ENCODE measurements at regions not wholly inside any gene's neighbourhood (a gene's known extent, or its start where the extent isn't known, plus 50 kb on each side); places are given as distances from the start of the nearest gene placed in this dataset.

GRCh38 chr1:234997896-234998741 lies 130.5 kb downstream of the TOMM20 start:
- no peak overlapping the region for H3K4me2 ChIP-seq (ENCODE audit: insufficient read depth, insufficient read length, low read length)
- peak overlapping the region in 1 of 3 experiments; percentile 66; a peak in 1 of 7 replicates for H3K27ac Mint-ChIP-seq
- DNase-seq = peak; percentile 79

More at GRCh38 chr1:234997896-234998741, 130.5 kb downstream of the TOMM20 start:
- Histone ChIP-seq H3K18ac (ENCODE audit: insufficient read length, low read depth, low read length) (no peak overlapping the region), H3K14ac (ENCODE audit: insufficient read depth, low read length) (no peak overlapping the region), H4K91ac (ENCODE audit: insufficient read length, low read depth, low read length) (no peak overlapping the region), H3K79me1 (ENCODE audit: insufficient read depth, low read depth, low read length, poor library complexity, severe bottlenecking) (no peaks in the 10 kb centered on the region), H2BK5ac (ENCODE audit: insufficient read length, low read length) (no peak overlapping the region), H2AFZ (ENCODE audit: low read length) (no peak overlapping the region), H2BK12ac (ENCODE audit: insufficient read length, low read depth, low read length) (no peak overlapping the region), H2BK20ac (ENCODE audit: low read depth, low read length, poor library complexity, severe bottlenecking) (no peak overlapping the region), H3K79me2 (ENCODE audit: insufficient read depth, low read length) (no peaks in the 10 kb centered on the region), H3K23me2 (ENCODE audit: insufficient read length, low read depth, low read length, poor library complexity, severe bottlenecking) (no peaks in the 10 kb centered on the region), H3K4ac (ENCODE audit: low read depth, low read length) (no peak overlapping the region), H3K4me1 (ENCODE audit: insufficient read depth, low read length) (no peaks in the 10 kb centered on the region), H3K23ac (ENCODE audit: insufficient read length, low read depth, low read length) (no peak overlapping the region), H2BK15ac (ENCODE audit: low read depth, low read length) (no peak overlapping the region), H3K9me3 (ENCODE audit: control insufficient read depth, low read depth, low read length) (no peaks in the 10 kb centered on the region), H3K56ac (ENCODE audit: insufficient read length, low read depth, low read length) (no peak overlapping the region), H3K27me3 (ENCODE audit: insufficient read depth, low read length) (no peaks in the 10 kb centered on the region), H3K9ac (ENCODE audit: extremely low read depth, insufficient read length, low read length) (no peak overlapping the region), H2AK5ac (ENCODE audit: insufficient read length, low read length) (no peak overlapping the region), H3T11ph (ENCODE audit: low read length) (no peak overlapping the region), H3K27ac (ENCODE audit: insufficient read length, low read depth, low read length) (no peak overlapping the region), H2BK120ac (ENCODE audit: low read depth, low read length, poor library complexity, severe bottlenecking) (no peak overlapping the region), H4K5ac (ENCODE audit: insufficient read length, low read depth, low read length) (no peak overlapping the region), H4K20me1 (ENCODE audit: control insufficient read depth, insufficient read depth, insufficient read length) (no peaks in the 10 kb centered on the region), H4K8ac (replicated peaks; ENCODE audit: insufficient read length, low read depth, low read length) (no peak overlapping the region)
- Mint-ChIP-seq H3K4me1 (peaks cover 14 to 16% of the 10 kb centered on the region in 2 experiments), H3K36me3 (ENCODE audit: insufficient read depth in 1 of 3, low read depth in 3 of 3) (no peaks in the 10 kb centered on the region), H3K9me3 (no peaks in the 10 kb centered on the region; a peak in 1 of 5 replicates), H3K27me3 (ENCODE audit: low read depth) (no peaks in the 10 kb centered on the region), H3K4me3 (no peak overlapping the region)
- WGBS (ENCODE audit: extremely low coverage, insufficient read length, low lambda C conversion rate) = no CpG with 5 or more reads among the region's 17 CpGs
- TF ChIP-seq CTCF (conservative IDR thresholded peaks at IDR 0.05) = no peak

Data from H9 (cell line).